Stimulated activated CD4-positive, alpha-beta T cell treated with anti-CD3 and anti-CD28 coated beads, TNF-alpha, amount 100 ng/mL, for 1 hour (primary cell): ENCODE measurements at regions not wholly inside any gene's neighbourhood (a gene's known extent, or its start where the extent isn't known, plus 50 kb on each side); places are given as distances from the start of the nearest gene placed in this dataset.

Experiments used
- DNase-seq, 3 donors: peaks; one replicate each; pipeline ENCODE4 v3.0.0-alpha.2; 2020; ENCODE audit warnings: low read depth in 3 of 3, low spot score in 1 of 3

- no peak for DNase-seq
These were observed 454.1 kb upstream of the MAF start for GRCh38 chr16:80054647-80055046.

GRCh38 chr16:80051040-80051439, 450.5 kb upstream of the MAF start:
- DNase-seq = no peak

GRCh38 chr16:80048250-80048649, 447.7 kb upstream of the MAF start:
- no peak for DNase-seq

GRCh38 chr16:80047842-80048241, 447.3 kb upstream of the MAF start:
- DNase-seq = no peak

- no peak for DNase-seq
These were observed 446.3 kb upstream of the MAF start for GRCh38 chr16:80046848-80047247.

- DNase-seq = no peak
These were observed 445.7 kb upstream of the MAF start for GRCh38 chr16:80046261-80046660.

- no peak for DNase-seq
These were observed 445.3 kb upstream of the MAF start for GRCh38 chr16:80045861-80046260.

- DNase-seq = no peak
These were observed 440.9 kb upstream of the MAF start for GRCh38 chr16:80041410-80041809.

GRCh38 chr16:80040814-80041213, 440.3 kb upstream of the MAF start:
- no peak for DNase-seq

GRCh38 chr16:80040413-80040812, 439.9 kb upstream of the MAF start:
- DNase-seq = no peak

- DNase-seq = no peak
These were observed 439.2 kb upstream of the MAF start for GRCh38 chr16:80039777-80040176.

- no peak for DNase-seq
These were observed 438.0 kb upstream of the MAF start for GRCh38 chr16:80038566-80038965.

GRCh38 chr16:80034948-80035663, 434.6 kb upstream of the MAF start:
- no peak for DNase-seq

GRCh38 chr16:80034469-80034826, 433.9 kb upstream of the MAF start:
- no peak for DNase-seq

GRCh38 chr16:80033783-80034468, 433.4 kb upstream of the MAF start:
- no peak for DNase-seq

- DNase-seq = no peak
These were observed 429.4 kb upstream of the MAF start for GRCh38 chr16:80029761-80030481.

GRCh38 chr16:80029381-80029630, 428.8 kb upstream of the MAF start:
- no peak for DNase-seq

GRCh38 chr16:80028581-80029380, 428.2 kb upstream of the MAF start:
- no peak for DNase-seq

GRCh38 chr16:80027007-80027965, 426.7 kb upstream of the MAF start:
- DNase-seq = peak; percentile 0 to 17 (median 5)

- DNase-seq = no peak
These were observed 424.7 kb upstream of the MAF start for GRCh38 chr16:80025236-80025635.

GRCh38 chr16:80024443-80024842, 423.9 kb upstream of the MAF start:
- no peak for DNase-seq
